ENCODE measurements at regions not wholly inside any gene's neighbourhood (a gene's known extent, or its start where the extent isn't known, plus 50 kb on each side); places are given as distances from the start of the nearest gene placed in this dataset.

GRCh38 chr2:42864641-42865280 lies 72.4 kb upstream of the HAAO start:
- POLR2A ChIA-PET = no interaction called here
- peaks cover 4% of the 10 kb centered on the region for H3K27me3 Mint-ChIP-seq
- H3K27ac Mint-ChIP-seq = no peak overlapping the region
- H3K4me3 Mint-ChIP-seq = no peak overlapping the region
- H3K4me1 Mint-ChIP-seq = peaks cover 3% of the 10 kb centered on the region
- no peaks in the 10 kb centered on the region for H3K36me3 Mint-ChIP-seq
- DNase-seq = no peak
- ATAC-seq (ENCODE audit: low read depth) = no peak
- peaks cover 11% of the 10 kb centered on the region for H3K9me3 Mint-ChIP-seq

- Mint-ChIP-seq H3K4me3 (no peak overlapping the region), H3K36me3 (no peaks in the 10 kb centered on the region), H3K27ac (no peak overlapping the region), H3K9me3 (peaks cover 11% of the 10 kb centered on the region), H3K27me3 (peaks cover 4% of the 10 kb centered on the region), H3K4me1 (peaks cover 3% of the 10 kb centered on the region)
- POLR2A ChIA-PET = interaction anchor here (0.6 kb wide), 1 partner anchor 888 kb away, joined by 3 read pairs; no protein-coding TSS in a partner anchor
- ATAC-seq (ENCODE audit: low read depth) (no peak), DNase-seq (no peak)
Observed at GRCh38 chr2:42864222-42864621, 71.8 kb upstream of the HAAO start.

- DNase-seq (no peak), ATAC-seq (ENCODE audit: low read depth) (no peak)
- H3K4me1 Mint-ChIP-seq = peaks cover 3% of the 10 kb centered on the region
- POLR2A ChIA-PET = interaction anchor here (0.6 kb wide), 1 partner anchor 888 kb away, joined by 3 read pairs; no protein-coding TSS in a partner anchor
- no peak overlapping the region for H3K27ac Mint-ChIP-seq
- no peak overlapping the region for H3K4me3 Mint-ChIP-seq
- peaks cover 8% of the 10 kb centered on the region for H3K9me3 Mint-ChIP-seq
- peaks cover 4% of the 10 kb centered on the region for H3K27me3 Mint-ChIP-seq
- H3K36me3 Mint-ChIP-seq = no peaks in the 10 kb centered on the region
Observed at GRCh38 chr2:42863751-42864150, 71.4 kb upstream of the HAAO start.

GRCh38 chr2:42863320-42863719 lies 70.9 kb upstream of the HAAO start:
- Mint-ChIP-seq H3K36me3 (no peaks in the 10 kb centered on the region), H3K27me3 (peaks cover 4% of the 10 kb centered on the region), H3K27ac (no peak overlapping the region), H3K9me3 (peaks cover 5% of the 10 kb centered on the region), H3K4me3 (no peak overlapping the region), H3K4me1 (peaks cover 3% of the 10 kb centered on the region)
- ATAC-seq (ENCODE audit: low read depth) (no peak), DNase-seq (no peak)
- POLR2A ChIA-PET = no interaction called here

GRCh38 chr2:42862669-42863185 lies 70.3 kb upstream of the HAAO start:
- Mint-ChIP-seq H3K27ac (no peak overlapping the region), H3K36me3 (no peaks in the 10 kb centered on the region), H3K4me3 (no peak overlapping the region), H3K4me1 (peaks cover 3% of the 10 kb centered on the region), H3K27me3 (peaks cover 2% of the 10 kb centered on the region), H3K9me3 (peaks cover 1% of the 10 kb centered on the region)
- POLR2A ChIA-PET = no interaction called here
- ATAC-seq (ENCODE audit: low read depth) = no peak
- DNase-seq = no peak

- POLR2A ChIA-PET = no interaction called here
- Mint-ChIP-seq H3K4me1 (peaks cover 3% of the 10 kb centered on the region), H3K36me3 (no peaks in the 10 kb centered on the region), H3K27ac (no peak overlapping the region), H3K9me3 (no peaks in the 10 kb centered on the region), H3K27me3 (no peaks in the 10 kb centered on the region), H3K4me3 (no peak overlapping the region)
- ATAC-seq (ENCODE audit: low read depth) = no peak
- no peak for DNase-seq
Observed at GRCh38 chr2:42861321-42861720, 68.9 kb upstream of the HAAO start.

- peaks cover 3% of the 10 kb centered on the region for H3K4me1 Mint-ChIP-seq
- no peaks in the 10 kb centered on the region for H3K36me3 Mint-ChIP-seq
- no peaks in the 10 kb centered on the region for H3K9me3 Mint-ChIP-seq
- DNase-seq (no peak), ATAC-seq (ENCODE audit: low read depth) (no peak)
- POLR2A ChIA-PET = no interaction called here
- no peak overlapping the region for H3K4me3 Mint-ChIP-seq
- no peaks in the 10 kb centered on the region for H3K27me3 Mint-ChIP-seq
- H3K27ac Mint-ChIP-seq = no peak overlapping the region
Observed at GRCh38 chr2:42860319-42861094, 68.1 kb upstream of the HAAO start.

- H3K9me3 Mint-ChIP-seq = no peaks in the 10 kb centered on the region
- POLR2A ChIA-PET = no interaction called here
- no peak for ATAC-seq (ENCODE audit: low read depth)
Observed at GRCh38 chr2:42859791-42860190, 67.4 kb upstream of the HAAO start.

GRCh38 chr2:42859006-42859552 lies 66.7 kb upstream of the HAAO start:
- DNase-seq (peak; percentile 44), ATAC-seq (ENCODE audit: low read depth) (no peak)
- Mint-ChIP-seq H3K9me3 (no peaks in the 10 kb centered on the region), H3K36me3 (no peaks in the 10 kb centered on the region), H3K4me3 (no peak overlapping the region), H3K27me3 (no peaks in the 10 kb centered on the region), H3K4me1 (peaks cover 3% of the 10 kb centered on the region), H3K27ac (no peak overlapping the region)
- POLR2A ChIA-PET = no interaction called here

More at GRCh38 chr2:42859791-42860190, 67.4 kb upstream of the HAAO start:
- Mint-ChIP-seq H3K36me3 (no peaks in the 10 kb centered on the region), H3K4me1 (peaks cover 3% of the 10 kb centered on the region), H3K27ac (no peak overlapping the region), H3K4me3 (no peak overlapping the region), H3K27me3 (no peaks in the 10 kb centered on the region)
- no peak for DNase-seq

- no peaks in the 10 kb centered on the region for H3K9me3 Mint-ChIP-seq
- no peaks in the 10 kb centered on the region for H3K36me3 Mint-ChIP-seq
- ATAC-seq (ENCODE audit: low read depth) (no peak), DNase-seq (no peak)
- no peak overlapping the region for H3K4me3 Mint-ChIP-seq
- H3K27me3 Mint-ChIP-seq = no peaks in the 10 kb centered on the region
- peaks cover 3% of the 10 kb centered on the region for H3K4me1 Mint-ChIP-seq
- H3K27ac Mint-ChIP-seq = no peak overlapping the region
- POLR2A ChIA-PET = no interaction called here
Observed at GRCh38 chr2:42858140-42859005, 66.0 kb upstream of the HAAO start.

GRCh38 chr2:42856891-42857632 lies 64.7 kb upstream of the HAAO start:
- DNase-seq (no peak), ATAC-seq (ENCODE audit: low read depth) (no peak)
- Mint-ChIP-seq H3K36me3 (no peaks in the 10 kb centered on the region), H3K4me3 (no peak overlapping the region), H3K27ac (no peak overlapping the region), H3K9me3 (no peaks in the 10 kb centered on the region), H3K27me3 (no peaks in the 10 kb centered on the region), H3K4me1 (peaks cover 3% of the 10 kb centered on the region)
- POLR2A ChIA-PET = no interaction called here

GRCh38 chr2:42856106-42856860 lies 63.9 kb upstream of the HAAO start:
- no peak for ATAC-seq (ENCODE audit: low read depth)
- no peak overlapping the region for H3K4me3 Mint-ChIP-seq
- POLR2A ChIA-PET = no interaction called here

More at GRCh38 chr2:42856106-42856860, 63.9 kb upstream of the HAAO start:
- DNase-seq = no peak
- H3K9me3 Mint-ChIP-seq = no peaks in the 10 kb centered on the region
- no peak overlapping the region for H3K27ac Mint-ChIP-seq
- no peaks in the 10 kb centered on the region for H3K27me3 Mint-ChIP-seq
- no peaks in the 10 kb centered on the region for H3K36me3 Mint-ChIP-seq
- peaks cover 3% of the 10 kb centered on the region for H3K4me1 Mint-ChIP-seq

Measured in activated naive CD8-positive, alpha-beta T cell treated with anti-CD3 and anti-CD28 coated beads, Interleukin-2, amount 10 ng/mL, durations not matched to agents 7 days and 5 days (primary cell).